HL-60 (cell line): ENCODE measurements at regions not wholly inside any gene's neighbourhood (a gene's known extent, or its start where the extent isn't known, plus 50 kb on each side); places are given as distances from the start of the nearest gene placed in this dataset.

ENCODE experiments used
- DNase-seq, 2 experiments: peaks; one replicate each; pipeline ENCODE4 v3.0.0-alpha.2; 2010 to 2020; ENCODE audit warnings: low read depth in 1 of 2, low spot score in 1 of 2
- H3K27ac ChIP-seq: fragments of 250-450 bp; sonication (Bioruptor Pico); replicated peaks from 2 replicates; pipeline ENCODE4 v1.5.1; 2020; ENCODE audit warnings: mild to moderate bottlenecking, moderate library complexity
- H3K27me3 ChIP-seq: fragments of 250-450 bp; sonication (Bioruptor Pico); 2 replicates; pipeline ENCODE4 v1.5.1; 2021; ENCODE audit warnings: mild to moderate bottlenecking, moderate library complexity; ENCODE audit not compliant: insufficient read depth, poor library complexity, severe bottlenecking
- H3K4me3 ChIP-seq: replicated peaks from 2 replicates; pipeline ENCODE4 v1.5.1; 2011; ENCODE audit warnings: mild to moderate bottlenecking, control low read depth, low read length; ENCODE audit not compliant: insufficient read depth
- GABPA ChIP-seq: IDR thresholded peaks from 2 replicates; pipeline ENCODE4 v1.6.1; 2012; ENCODE audit warnings: low read depth
- POLR2AphosphoS5 ChIP-seq: IDR thresholded peaks from 2 replicates; pipeline ENCODE4 v1.6.1; 2012; ENCODE audit warnings: low read depth
- SPI1 ChIP-seq: IDR thresholded peaks from 2 replicates; pipeline ENCODE4 v1.6.1; 2012; ENCODE audit warnings: low read depth, mild to moderate bottlenecking, borderline replicate concordance
- TF ChIP-seq, protein P1 (sequence below): IDR thresholded peaks from one replicate; pipeline ENCODE4 v1.5.1; 2011; ENCODE audit warnings: low read length, control low read depth, inconsistent platforms; ENCODE audit not compliant: insufficient read depth
- TF ChIP-seq, protein P2 (sequence below): IDR thresholded peaks from 2 replicates; pipeline ENCODE4 v1.6.1; 2012; ENCODE audit warnings: low read depth; ENCODE audit not compliant: insufficient replicate concordance

GRCh38 chr6:12661432-12662089 lies 55.0 kb upstream of the PHACTR1 start:
- Histone ChIP-seq H3K27ac (no peak overlapping the region), H3K4me3 (no peak overlapping the region), H3K27me3 (no peaks in the 10 kb centered on the region)
- no peak for DNase-seq
- TF ChIP-seq, protein P1, sequence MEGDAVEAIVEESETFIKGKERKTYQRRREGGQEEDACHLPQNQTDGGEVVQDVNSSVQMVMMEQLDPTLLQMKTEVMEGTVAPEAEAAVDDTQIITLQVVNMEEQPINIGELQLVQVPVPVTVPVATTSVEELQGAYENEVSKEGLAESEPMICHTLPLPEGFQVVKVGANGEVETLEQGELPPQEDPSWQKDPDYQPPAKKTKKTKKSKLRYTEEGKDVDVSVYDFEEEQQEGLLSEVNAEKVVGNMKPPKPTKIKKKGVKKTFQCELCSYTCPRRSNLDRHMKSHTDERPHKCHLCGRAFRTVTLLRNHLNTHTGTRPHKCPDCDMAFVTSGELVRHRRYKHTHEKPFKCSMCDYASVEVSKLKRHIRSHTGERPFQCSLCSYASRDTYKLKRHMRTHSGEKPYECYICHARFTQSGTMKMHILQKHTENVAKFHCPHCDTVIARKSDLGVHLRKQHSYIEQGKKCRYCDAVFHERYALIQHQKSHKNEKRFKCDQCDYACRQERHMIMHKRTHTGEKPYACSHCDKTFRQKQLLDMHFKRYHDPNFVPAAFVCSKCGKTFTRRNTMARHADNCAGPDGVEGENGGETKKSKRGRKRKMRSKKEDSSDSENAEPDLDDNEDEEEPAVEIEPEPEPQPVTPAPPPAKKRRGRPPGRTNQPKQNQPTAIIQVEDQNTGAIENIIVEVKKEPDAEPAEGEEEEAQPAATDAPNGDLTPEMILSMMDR: no peak
- TF ChIP-seq SPI1 (no peak), POLR2AphosphoS5 (no peak), GABPA (no peak)
- TF ChIP-seq, protein P2, sequence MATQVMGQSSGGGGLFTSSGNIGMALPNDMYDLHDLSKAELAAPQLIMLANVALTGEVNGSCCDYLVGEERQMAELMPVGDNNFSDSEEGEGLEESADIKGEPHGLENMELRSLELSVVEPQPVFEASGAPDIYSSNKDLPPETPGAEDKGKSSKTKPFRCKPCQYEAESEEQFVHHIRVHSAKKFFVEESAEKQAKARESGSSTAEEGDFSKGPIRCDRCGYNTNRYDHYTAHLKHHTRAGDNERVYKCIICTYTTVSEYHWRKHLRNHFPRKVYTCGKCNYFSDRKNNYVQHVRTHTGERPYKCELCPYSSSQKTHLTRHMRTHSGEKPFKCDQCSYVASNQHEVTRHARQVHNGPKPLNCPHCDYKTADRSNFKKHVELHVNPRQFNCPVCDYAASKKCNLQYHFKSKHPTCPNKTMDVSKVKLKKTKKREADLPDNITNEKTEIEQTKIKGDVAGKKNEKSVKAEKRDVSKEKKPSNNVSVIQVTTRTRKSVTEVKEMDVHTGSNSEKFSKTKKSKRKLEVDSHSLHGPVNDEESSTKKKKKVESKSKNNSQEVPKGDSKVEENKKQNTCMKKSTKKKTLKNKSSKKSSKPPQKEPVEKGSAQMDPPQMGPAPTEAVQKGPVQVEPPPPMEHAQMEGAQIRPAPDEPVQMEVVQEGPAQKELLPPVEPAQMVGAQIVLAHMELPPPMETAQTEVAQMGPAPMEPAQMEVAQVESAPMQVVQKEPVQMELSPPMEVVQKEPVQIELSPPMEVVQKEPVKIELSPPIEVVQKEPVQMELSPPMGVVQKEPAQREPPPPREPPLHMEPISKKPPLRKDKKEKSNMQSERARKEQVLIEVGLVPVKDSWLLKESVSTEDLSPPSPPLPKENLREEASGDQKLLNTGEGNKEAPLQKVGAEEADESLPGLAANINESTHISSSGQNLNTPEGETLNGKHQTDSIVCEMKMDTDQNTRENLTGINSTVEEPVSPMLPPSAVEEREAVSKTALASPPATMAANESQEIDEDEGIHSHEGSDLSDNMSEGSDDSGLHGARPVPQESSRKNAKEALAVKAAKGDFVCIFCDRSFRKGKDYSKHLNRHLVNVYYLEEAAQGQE: no peak
